Uterus (tissue), 3 donors: ENCODE measurements at regions not wholly inside any gene's neighbourhood (a gene's known extent, or its start where the extent isn't known, plus 50 kb on each side); places are given as distances from the start of the nearest gene placed in this dataset.

Experiments used
- DNase-seq, 2 donors: peaks; one replicate each; pipeline ENCODE4 v3.0.0-alpha.2; 2019 to 2020
- H3K27ac ChIP-seq, 2 donors: fragments of 200-600 bp; sonication (generic); 1 replicate in 1 of 2; 2 replicates in 1 of 2; pipeline ENCODE4 v1.5.1; 2016 to 2018
- H3K27me3 ChIP-seq, 2 donors: fragments of 200-600 bp; sonication (generic); one replicate each; pipeline ENCODE4 v1.5.1; 2018 to 2019; ENCODE audit warnings: control low read depth in 1 of 2
- H3K36me3 ChIP-seq, 2 donors: fragments of 200-600 bp; sonication (generic); one replicate each; pipeline ENCODE4 v1.5.1; 2019; ENCODE audit warnings: control low read depth in 1 of 2
- H3K4me1 ChIP-seq, 2 donors: fragments of 200-600 bp; sonication (generic); one replicate each; pipeline ENCODE4 v1.5.1; 2018 to 2019; ENCODE audit warnings: control low read depth in 1 of 2
- H3K4me3 ChIP-seq, 2 donors: fragments of 200-600 bp; sonication (generic); 1 replicate in 1 of 2; 2 replicates in 1 of 2; pipeline ENCODE4 v1.5.1; 2018 to 2019; ENCODE audit warnings: mild to moderate bottlenecking in 1 of 2
- H3K9me3 ChIP-seq, 2 donors: fragments of 200-600 bp; sonication (generic); one replicate each; pipeline ENCODE4 v1.5.1; 2019; ENCODE audit warnings: control low read depth in 1 of 2
- CTCF ChIP-seq, 4 experiments: fragments of 200-600 bp in 2 of 4; fragments of 450-650 bp in 2 of 4; sonication (generic) in 2 of 4; IDR thresholded peaks; one replicate each; pipeline ENCODE4 v1.5.1; 2016 to 2019; ENCODE audit warnings: antibody characterized with exemption in 4 of 4, mild to moderate bottlenecking in 2 of 4, moderate library complexity in 1 of 4
- POLR2A ChIP-seq, 2 donors: fragments of 450-650 bp; IDR thresholded peaks; one replicate each; pipeline ENCODE4 v1.6.1; 2016; ENCODE audit warnings: antibody characterized with exemption in 2 of 2, mild to moderate bottlenecking in 1 of 2, moderate library complexity in 1 of 2
- intact Hi-C: fragments of 100-400 bp; cut with DNase I; formaldehyde crosslinking; loops from one replicate; pipeline ENCODE4 v1.15.1; 2023; ENCODE audit warnings: low total_unique reads
- donor health status: DM: yes; HTN: yes; CAD: no.

- intact Hi-C loops, result no loop called here
- no peaks in the 10 kb centered on the region for H3K9me3 ChIP-seq
- H3K4me1 ChIP-seq, result no peaks in the 10 kb centered on the region
- H3K4me3 ChIP-seq, result no peak overlapping the region
- no peaks in the 10 kb centered on the region for H3K36me3 ChIP-seq
- no peak for DNase-seq
- no peak overlapping the region for H3K27ac ChIP-seq
- TF ChIP-seq POLR2A (IDR thresholded peaks at IDR 0.05) (no peak), CTCF (IDR thresholded peaks at IDR 0.05) (no peak)
- H3K27me3 ChIP-seq, result no peaks in the 10 kb centered on the region
Observed at GRCh38 chr21:35507181-35507759, 458.2 kb upstream of the RUNX1 start.

- no peaks in the 10 kb centered on the region for H3K4me1 ChIP-seq
- no peak for DNase-seq
- TF ChIP-seq CTCF (IDR thresholded peaks at IDR 0.05) (no peak), POLR2A (IDR thresholded peaks at IDR 0.05) (no peak)
Observed at GRCh38 chr21:35506771-35507170, 457.7 kb upstream of the RUNX1 start.

DNA sequence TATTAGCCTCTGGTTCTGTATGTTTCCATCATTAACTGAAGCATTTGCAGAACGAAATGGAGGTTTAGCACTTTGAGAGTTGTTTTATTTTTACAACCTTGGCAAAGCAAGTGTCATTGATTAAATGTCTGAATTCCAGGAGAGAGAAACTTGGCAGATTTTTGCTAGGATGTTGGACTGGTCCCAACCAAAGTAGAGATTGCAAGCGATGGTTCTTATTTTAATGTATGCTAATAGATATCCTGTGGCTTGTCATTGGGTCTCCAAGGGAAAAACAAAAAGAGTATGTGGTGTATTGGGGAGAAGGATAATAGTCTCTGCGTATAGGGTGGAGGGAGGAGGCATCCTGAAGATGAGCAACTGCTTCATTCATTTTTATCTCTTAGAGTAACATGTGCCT lies 457.2 kb upstream of the RUNX1 start:
- no peak overlapping the region for H3K4me3 ChIP-seq
- intact Hi-C loops, result no loop called here
- no peak overlapping the region for H3K27ac ChIP-seq
- peaks cover 0 to 8% of the 10 kb centered on the region in 2 donors for H3K27me3 ChIP-seq
- no peaks in the 10 kb centered on the region for H3K36me3 ChIP-seq
- DNase-seq, result no peak
- TF ChIP-seq POLR2A (IDR thresholded peaks at IDR 0.05), result no peak
- TF ChIP-seq CTCF (IDR thresholded peaks at IDR 0.05), result no peak
- H3K9me3 ChIP-seq, result no peaks in the 10 kb centered on the region
- H3K4me1 ChIP-seq, result no peaks in the 10 kb centered on the region

More at GRCh38 chr21:35506771-35507170, 457.7 kb upstream of the RUNX1 start:
- intact Hi-C loops, result no loop called here
- Histone ChIP-seq H3K27ac (no peak overlapping the region), H3K4me3 (no peak overlapping the region), H3K36me3 (no peaks in the 10 kb centered on the region), H3K9me3 (no peaks in the 10 kb centered on the region), H3K27me3 (peaks cover 0 to 4% of the 10 kb centered on the region in 2 donors)

DNA sequence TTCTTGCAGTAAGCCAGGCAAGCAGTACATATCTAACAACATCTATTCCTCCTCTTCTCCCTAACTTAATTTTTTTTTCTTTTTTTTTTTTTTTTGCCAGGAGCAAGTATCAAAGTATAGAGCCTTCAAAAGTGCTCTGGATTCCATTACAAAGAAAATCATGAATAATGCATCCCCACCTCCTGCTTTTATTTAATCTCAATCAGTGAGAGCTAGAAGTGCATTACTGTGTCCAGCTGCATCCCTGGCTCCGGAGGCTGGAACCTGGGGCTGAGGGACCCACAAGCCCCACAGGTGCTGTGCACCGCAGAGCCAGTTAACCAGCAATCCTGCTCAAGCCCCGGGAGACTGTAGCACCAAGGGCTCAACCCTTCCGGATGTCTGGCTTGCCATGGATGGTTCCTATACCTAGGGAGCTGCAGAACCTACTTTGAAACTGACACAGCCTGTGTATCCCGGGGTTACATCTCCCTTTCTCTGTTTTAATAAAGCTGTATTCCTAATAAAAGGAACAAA lies 455.9 kb upstream of the RUNX1 start:
- intact Hi-C loops, result no loop called here
- Histone ChIP-seq H3K27ac (no peak overlapping the region), H3K27me3 (peaks cover 0 to 9% of the 10 kb centered on the region in 2 donors), H3K4me1 (no peaks in the 10 kb centered on the region), H3K36me3 (no peaks in the 10 kb centered on the region), H3K4me3 (no peak overlapping the region), H3K9me3 (no peaks in the 10 kb centered on the region)
- no peak for DNase-seq
- no peak for TF ChIP-seq POLR2A (IDR thresholded peaks at IDR 0.05)
- TF ChIP-seq CTCF (IDR thresholded peaks at IDR 0.05), result no peak

GRCh38 chr21:35504277-35504676 lies 455.2 kb upstream of the RUNX1 start:
- TF ChIP-seq POLR2A (IDR thresholded peaks at IDR 0.05), result no peak
- TF ChIP-seq CTCF (IDR thresholded peaks at IDR 0.05), result no peak
- Histone ChIP-seq H3K9me3 (no peaks in the 10 kb centered on the region), H3K4me3 (no peak overlapping the region), H3K27me3 (peaks cover 0 to 9% of the 10 kb centered on the region in 2 donors), H3K4me1 (no peaks in the 10 kb centered on the region), H3K36me3 (no peaks in the 10 kb centered on the region), H3K27ac (no peak overlapping the region)
- intact Hi-C loops, result no loop called here
- no peak for DNase-seq
